IPS DF 4.7 (cell line): ENCODE measurements at regions not wholly inside any gene's neighbourhood (a gene's known extent, or its start where the extent isn't known, plus 50 kb on each side); places are given as distances from the start of the nearest gene placed in this dataset.

ENCODE experiments used
- DNase-seq: peaks from one replicate; pipeline ENCODE4 v3.0.0-alpha.2; 2013; ENCODE audit warnings: low spot score; ENCODE audit errors: extremely low read depth

- no peak for DNase-seq
Measured at GRCh38 chr10:65808687-65809333, 1117.0 kb upstream of the LRRTM3 start.

DNA sequence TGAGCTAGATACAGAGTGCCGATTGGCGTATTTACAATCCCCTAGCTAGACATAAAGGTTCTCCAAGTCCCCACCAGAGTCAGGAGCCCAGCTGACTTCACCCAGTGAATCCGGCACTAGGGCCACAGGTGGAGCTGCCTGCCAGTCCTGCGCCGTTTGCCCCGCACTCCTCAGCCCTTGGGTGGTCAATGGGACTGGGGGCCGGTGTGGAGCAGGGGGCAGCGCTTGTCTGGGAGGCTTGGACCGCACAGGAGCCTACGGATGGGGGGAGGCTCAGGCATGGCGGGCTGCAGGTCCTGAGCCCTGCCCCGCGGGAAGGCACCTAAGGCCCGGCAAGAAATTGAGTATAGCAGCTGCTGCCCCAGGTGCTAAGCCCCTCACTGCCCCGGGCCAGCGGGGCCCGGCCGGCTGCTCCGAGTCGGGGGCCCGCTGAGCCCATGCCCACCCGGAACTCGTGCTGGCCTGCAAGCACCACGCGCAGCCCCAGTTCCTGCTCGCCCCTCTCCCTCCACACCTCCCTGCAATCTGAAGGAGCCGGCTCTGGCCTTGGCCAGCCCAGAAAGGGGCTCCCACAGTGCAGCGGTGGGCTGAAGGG lies 1113.8 kb upstream of the LRRTM3 start:
- DNase-seq: no peak

DNA sequence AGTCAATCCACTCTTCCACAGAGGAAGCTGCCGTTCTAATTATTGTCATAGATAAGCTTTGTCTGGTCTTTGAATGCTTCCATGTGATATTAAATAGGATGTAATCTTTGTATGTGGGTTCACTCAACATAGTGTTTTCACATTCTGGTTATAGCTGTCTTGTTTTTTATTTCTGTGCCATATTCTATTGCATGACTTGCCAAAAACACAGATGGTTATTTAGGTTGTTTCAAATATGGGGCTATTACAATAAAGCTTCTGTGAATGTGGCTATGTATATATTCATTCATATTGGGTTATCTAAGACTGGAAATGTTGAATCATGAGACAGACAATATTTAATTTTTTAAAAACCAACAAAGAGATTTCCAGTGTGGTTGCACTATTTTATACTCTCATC lies 1109.3 kb upstream of the LRRTM3 start:
- DNase-seq: no peak

- no peak for DNase-seq
Measured at GRCh38 chr10:65818990-65819389, 1106.8 kb upstream of the LRRTM3 start.

DNA sequence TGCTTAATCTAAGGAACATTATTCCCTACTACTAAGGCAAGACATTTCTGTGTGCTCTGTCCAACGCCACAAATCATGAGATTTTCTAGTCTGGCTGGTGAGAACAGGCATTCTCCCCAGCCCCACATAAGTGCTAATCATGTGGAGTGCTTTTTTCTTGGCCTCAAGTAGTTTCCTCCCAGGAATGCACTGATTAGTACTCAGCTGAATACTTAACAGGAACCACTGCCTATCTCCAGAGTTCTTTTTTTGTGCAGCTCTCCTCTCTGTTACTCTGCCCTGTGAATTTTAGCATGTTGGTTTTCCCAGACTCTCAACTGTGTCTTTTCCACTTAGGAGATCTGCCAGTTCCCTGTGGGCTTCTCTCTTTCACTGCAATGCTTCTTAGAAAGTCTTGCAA lies 1098.5 kb upstream of the LRRTM3 start:
- no peak for DNase-seq

DNA sequence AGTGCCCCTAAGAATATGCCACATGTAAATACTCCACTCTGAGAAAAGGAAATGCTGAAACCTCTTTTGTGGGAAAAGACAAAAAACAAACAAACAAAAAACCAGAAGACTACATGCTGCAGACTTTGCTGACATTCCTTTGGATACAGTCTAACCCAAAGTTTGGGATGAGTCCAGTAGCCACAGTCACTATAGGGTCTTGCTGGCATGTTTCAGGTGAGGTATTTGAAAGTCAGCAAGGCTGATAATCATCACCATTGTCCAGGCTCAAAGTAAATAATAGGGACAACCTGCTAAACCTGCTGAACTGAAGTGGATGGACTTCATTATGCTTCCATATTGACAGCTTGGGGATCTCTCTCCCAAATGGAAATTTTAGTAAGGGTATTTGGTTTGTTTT lies 1087.0 kb upstream of the LRRTM3 start:
- DNase-seq: no peak

DNA sequence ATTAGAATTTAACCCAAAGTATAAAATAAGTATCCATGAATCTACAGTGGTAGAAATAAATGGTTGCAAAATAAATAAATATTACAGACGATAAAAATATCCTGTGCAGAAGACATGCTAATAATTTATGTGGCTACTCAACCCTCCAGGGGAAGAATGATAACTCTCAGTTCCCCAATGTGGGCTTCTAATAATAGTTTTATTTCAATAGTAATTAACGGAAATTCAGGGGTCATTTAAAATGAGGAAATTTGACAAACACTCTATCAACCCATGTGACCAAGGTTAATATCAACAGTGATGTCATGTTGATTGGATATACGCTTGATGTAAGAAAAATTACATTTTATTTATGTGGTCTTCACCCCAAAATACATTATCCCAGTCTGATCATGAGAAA lies 1082.6 kb upstream of the LRRTM3 start:
- DNase-seq: no peak

DNA sequence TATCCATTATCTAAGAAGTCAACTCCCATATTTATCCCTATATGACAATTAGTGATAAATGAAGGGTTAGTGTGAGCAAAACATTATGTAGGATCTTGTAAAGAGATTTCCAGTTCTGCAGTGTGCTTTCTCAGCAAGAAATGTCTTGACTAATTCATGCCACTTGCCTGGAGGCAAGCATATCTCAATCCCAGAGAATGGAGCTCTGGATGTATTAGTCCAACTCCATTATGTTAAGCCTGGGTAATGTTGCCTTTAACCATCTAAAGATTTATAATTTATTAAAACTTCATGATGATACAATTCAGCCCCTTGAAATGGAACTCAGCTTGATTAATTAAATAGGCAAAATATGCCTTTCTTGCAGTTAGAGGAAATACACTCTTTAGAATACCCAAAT lies 1079.9 kb upstream of the LRRTM3 start:
- DNase-seq: no peak

- DNase-seq: no peak
Measured at GRCh38 chr10:65846541-65846940, 1079.3 kb upstream of the LRRTM3 start.

DNA sequence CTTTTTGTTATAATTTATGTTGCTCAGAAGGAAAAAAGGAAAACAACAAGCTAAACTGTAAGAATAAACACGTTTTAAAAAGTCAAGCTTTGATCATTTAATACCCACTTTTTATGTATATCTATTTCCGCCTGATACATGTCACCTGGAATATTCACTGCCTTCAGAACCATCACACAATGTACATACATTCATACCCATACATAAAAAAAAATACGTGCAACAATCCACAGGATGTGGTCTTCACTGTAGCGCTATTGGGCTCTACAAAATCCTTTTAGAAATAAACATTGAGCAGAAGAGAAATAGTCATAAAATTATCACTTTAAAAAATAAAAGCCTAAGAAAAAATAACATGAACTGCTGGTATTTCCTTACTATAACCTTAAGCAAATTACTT lies 1078.9 kb upstream of the LRRTM3 start:
- DNase-seq: no peak

DNA sequence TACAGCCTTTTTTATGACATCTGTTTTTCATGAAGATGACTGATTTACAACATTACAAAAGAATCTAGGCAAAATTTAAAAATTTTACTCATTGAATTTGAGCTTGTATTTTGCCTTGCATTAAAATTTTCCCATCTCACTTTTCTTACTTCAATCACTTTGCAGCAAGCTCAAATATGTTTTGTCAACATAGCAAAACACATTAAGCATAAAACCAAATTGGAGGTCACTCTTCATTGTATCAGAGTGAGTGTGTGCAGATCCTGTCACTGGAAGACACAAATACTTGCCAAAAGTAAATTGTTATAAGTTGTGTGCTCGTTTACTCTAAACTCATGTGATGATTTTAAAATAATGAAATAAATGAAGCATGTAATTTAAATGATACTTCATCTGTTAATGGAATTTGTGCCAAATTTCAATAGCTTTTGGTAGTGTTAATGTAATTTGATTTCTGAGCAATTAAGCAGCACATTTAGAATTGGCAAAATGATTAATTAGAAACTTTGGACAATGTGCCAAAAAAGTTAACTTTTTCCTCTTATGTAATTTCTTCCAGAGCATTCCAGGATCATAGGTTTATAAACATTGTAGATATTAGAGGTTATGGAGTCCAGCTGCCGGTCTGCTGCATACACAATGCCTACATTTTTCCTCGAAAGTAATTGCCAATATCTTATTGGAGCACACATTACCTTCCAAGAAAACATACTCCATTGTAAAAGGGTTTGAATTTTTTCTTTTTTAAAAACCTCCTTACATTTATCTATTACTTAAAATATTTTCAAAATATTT lies 1078.2 kb upstream of the LRRTM3 start:
- DNase-seq: no peak

GRCh38 chr10:65858841-65859240 lies 1067.0 kb upstream of the LRRTM3 start:
- no peak for DNase-seq

GRCh38 chr10:65861249-65861648 lies 1064.6 kb upstream of the LRRTM3 start:
- DNase-seq: no peak
